BJ (cell line): ENCODE measurements at regions not wholly inside any gene's neighbourhood (a gene's known extent, or its start where the extent isn't known, plus 50 kb on each side); places are given as distances from the start of the nearest gene placed in this dataset.

Experiments used
- CTCF ChIA-PET: fragments of 350-600 bp; formaldehyde crosslinking; extraction: SDS; loops from one replicate; lab custom pipeline; 2021; ENCODE audit warnings: antibody characterized with exemption, inconsistent platforms; lab: Yijun Ruan, JAX
- POLR2A ChIA-PET: fragments of 300-600 bp; sonication (Branson Sonifier 250); formaldehyde crosslinking; extraction: SDS; loops from one replicate; lab custom pipeline; 2021; ENCODE audit warnings: antibody characterized with exemption; lab: Charles Lee
- DNase-seq: peaks from one replicate; pipeline ENCODE4 v3.0.0-alpha.2; 2011; ENCODE audit warnings: low read depth
- H3K27me3 ChIP-seq: 2 replicates; pipeline ENCODE4 v1.6.0; 2011; ENCODE audit warnings: low read length; ENCODE audit not compliant: control insufficient read depth, insufficient read depth
- H3K36me3 ChIP-seq: 2 replicates; pipeline ENCODE4 v1.5.1; 2011; ENCODE audit warnings: low read length; ENCODE audit not compliant: control insufficient read depth, insufficient read depth
- H3K4me3 ChIP-seq: 2 replicates; pipeline ENCODE4 v1.5.1; 2011; ENCODE audit warnings: low read depth, mild to moderate bottlenecking, control low read depth, low read length
- TF ChIP-seq, protein P1 (sequence below): IDR thresholded peaks from 2 replicates; pipeline ENCODE4 v1.5.1; 2011; ENCODE audit warnings: low read depth, mild to moderate bottlenecking, control low read depth, inconsistent platforms, low read length, moderate library complexity; ENCODE audit not compliant: insufficient read depth

DNA sequence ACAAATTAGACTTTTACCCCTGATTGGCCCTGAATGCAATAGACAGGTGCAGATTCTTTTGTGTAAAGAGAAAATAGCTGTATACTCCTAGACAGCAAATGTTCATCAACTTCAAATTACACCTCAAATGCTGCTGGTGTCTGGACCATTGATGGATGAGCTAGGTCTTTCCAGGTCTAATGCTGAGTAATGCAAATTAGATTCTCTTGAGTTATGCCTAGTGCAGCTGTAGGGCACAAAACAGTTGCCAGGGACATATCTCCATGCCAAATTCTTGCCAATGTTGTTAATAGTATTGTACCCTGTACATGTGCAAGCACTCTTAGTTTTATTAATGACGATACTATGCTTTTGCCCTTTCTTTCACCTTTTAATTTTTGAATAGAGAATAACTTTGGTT, 72.3 kb upstream of the CNTLN start:
- TF ChIP-seq, protein P1, sequence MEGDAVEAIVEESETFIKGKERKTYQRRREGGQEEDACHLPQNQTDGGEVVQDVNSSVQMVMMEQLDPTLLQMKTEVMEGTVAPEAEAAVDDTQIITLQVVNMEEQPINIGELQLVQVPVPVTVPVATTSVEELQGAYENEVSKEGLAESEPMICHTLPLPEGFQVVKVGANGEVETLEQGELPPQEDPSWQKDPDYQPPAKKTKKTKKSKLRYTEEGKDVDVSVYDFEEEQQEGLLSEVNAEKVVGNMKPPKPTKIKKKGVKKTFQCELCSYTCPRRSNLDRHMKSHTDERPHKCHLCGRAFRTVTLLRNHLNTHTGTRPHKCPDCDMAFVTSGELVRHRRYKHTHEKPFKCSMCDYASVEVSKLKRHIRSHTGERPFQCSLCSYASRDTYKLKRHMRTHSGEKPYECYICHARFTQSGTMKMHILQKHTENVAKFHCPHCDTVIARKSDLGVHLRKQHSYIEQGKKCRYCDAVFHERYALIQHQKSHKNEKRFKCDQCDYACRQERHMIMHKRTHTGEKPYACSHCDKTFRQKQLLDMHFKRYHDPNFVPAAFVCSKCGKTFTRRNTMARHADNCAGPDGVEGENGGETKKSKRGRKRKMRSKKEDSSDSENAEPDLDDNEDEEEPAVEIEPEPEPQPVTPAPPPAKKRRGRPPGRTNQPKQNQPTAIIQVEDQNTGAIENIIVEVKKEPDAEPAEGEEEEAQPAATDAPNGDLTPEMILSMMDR, result no peak
- H3K4me3 ChIP-seq, result no peak overlapping the region
- no peaks in the 10 kb centered on the region for H3K36me3 ChIP-seq
- no peak for DNase-seq
- ChIA-PET POLR2A (no interaction called here), CTCF (interaction anchor here (0.7 to 3.8 kb wide), 12 partner anchors 10 to 403 kb away, joined by 3 to 25 read pairs (median 4); no protein-coding TSS in a partner anchor)
- H3K27me3 ChIP-seq, result no peaks in the 10 kb centered on the region

DNA sequence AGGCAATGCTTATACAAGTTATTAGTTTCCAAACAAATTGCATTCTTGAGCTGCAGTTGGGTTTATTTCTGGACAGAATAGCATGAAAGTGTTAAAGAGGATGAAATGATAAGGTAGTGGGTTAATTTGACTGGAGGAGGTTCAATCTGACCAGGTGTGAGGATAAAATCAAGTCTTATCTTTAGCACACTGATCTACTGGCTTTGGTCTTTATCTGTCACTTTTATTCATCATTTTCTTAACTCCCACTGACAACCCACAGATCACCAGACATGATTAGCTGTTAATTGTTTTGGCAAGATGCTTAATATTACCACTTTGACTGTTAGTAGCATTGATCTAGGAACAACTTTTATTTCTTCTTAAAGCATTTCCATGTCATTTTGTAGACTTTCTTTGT, 74.4 kb upstream of the CNTLN start:
- H3K27me3 ChIP-seq, result no peaks in the 10 kb centered on the region
- ChIA-PET POLR2A (no interaction called here), CTCF (no interaction called here)

DNA sequence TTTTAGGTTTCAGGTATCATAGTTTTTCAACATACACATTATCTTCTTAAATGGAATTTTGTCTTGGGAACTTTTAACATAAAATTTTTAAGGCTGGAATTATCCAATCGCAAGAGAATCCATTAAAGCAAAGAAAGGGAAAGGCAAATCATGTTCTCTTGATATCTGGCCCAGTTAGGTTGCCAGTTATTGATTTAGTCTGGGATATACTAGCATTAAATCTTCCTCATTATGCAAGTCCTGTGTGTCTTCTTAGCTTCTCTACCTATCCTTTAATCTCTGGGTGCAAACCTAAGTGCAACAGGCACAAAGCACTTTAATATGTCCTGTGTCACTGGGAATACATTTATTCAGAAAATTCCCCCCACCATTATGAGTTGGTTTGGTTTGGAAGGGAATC, 75.4 kb upstream of the CNTLN start:
- no peaks in the 10 kb centered on the region for H3K27me3 ChIP-seq
- POLR2A ChIA-PET, result no interaction called here
- no peak for DNase-seq
- H3K36me3 ChIP-seq, result no peaks in the 10 kb centered on the region
- H3K4me3 ChIP-seq, result no peak overlapping the region
- TF ChIP-seq, protein P1, result no peak
- CTCF ChIA-PET, result no interaction called here

More for the DNA sequence above, 74.4 kb upstream of the CNTLN start:
- Histone ChIP-seq H3K36me3 (no peaks in the 10 kb centered on the region), H3K4me3 (no peak overlapping the region)
- TF ChIP-seq, protein P1, result no peak
- no peak for DNase-seq

GRCh38 chr9:17057729-17058128, 77.1 kb upstream of the CNTLN start:
- no peak overlapping the region for H3K4me3 ChIP-seq
- no peaks in the 10 kb centered on the region for H3K27me3 ChIP-seq
- CTCF ChIA-PET, result no interaction called here
- H3K36me3 ChIP-seq, result no peaks in the 10 kb centered on the region
- DNase-seq, result no peak
- TF ChIP-seq, protein P1, result no peak
- POLR2A ChIA-PET, result no interaction called here

- POLR2A ChIA-PET, result no interaction called here
- Histone ChIP-seq H3K27me3 (no peaks in the 10 kb centered on the region), H3K4me3 (no peak overlapping the region), H3K36me3 (no peaks in the 10 kb centered on the region)
- no peak for DNase-seq
- CTCF ChIA-PET, result interaction anchor here (4.5 kb wide), 1 partner anchor 11 kb away, joined by 25 read pairs; no protein-coding TSS in a partner anchor
- TF ChIP-seq, protein P1, result no peak
Measured at GRCh38 chr9:17052626-17053025, 82.2 kb upstream of the CNTLN start.
